ENCODE measurements at regions not wholly inside any gene's neighbourhood (a gene's known extent, or its start where the extent isn't known, plus 50 kb on each side); places are given as distances from the start of the nearest gene placed in this dataset.

- ChIA-PET POLR2A (no interaction called here), CTCF (interaction anchor here (1.0 to 1.3 kb wide), 2 partner anchors 8 to 24 kb away, joined by 3 to 5 read pairs; no protein-coding TSS in a partner anchor)
- no peak for TF ChIP-seq CTCF (IDR thresholded peaks at IDR 0.05; ENCODE audit: control extremely low read depth, extremely low read depth, low read depth, missing control alignments)
- no peak for DNase-seq (ENCODE audit: extremely low spot score)
Observed at GRCh38 chr18:31227497-31228229, 65.0 kb upstream of the DSC1 start.

GRCh38 chr18:31229829-31230228 is 67.2 kb upstream of the DSC1 start:
- ChIA-PET POLR2A (no interaction called here), CTCF (interaction anchor here (1.2 kb wide), 1 partner anchor 10 kb away, joined by 3 read pairs; no protein-coding TSS in a partner anchor)
- TF ChIP-seq CTCF (IDR thresholded peaks at IDR 0.05; ENCODE audit: control extremely low read depth, extremely low read depth, low read depth, missing control alignments): no peak
- no peak for DNase-seq (ENCODE audit: extremely low spot score)

GRCh38 chr18:31230495-31230894 is 67.8 kb upstream of the DSC1 start:
- DNase-seq (ENCODE audit: extremely low spot score): peak; percentile 29
- POLR2A ChIA-PET: no interaction called here
- CTCF ChIA-PET: no interaction called here
- TF ChIP-seq CTCF (IDR thresholded peaks at IDR 0.05; ENCODE audit: control extremely low read depth, extremely low read depth, low read depth, missing control alignments): no peak

- DNase-seq (ENCODE audit: extremely low spot score): no peak
- POLR2A ChIA-PET: no interaction called here
- CTCF ChIA-PET: interaction anchor here (1.7 kb wide), 1 partner anchor 15 kb away, joined by 3 read pairs; no protein-coding TSS in a partner anchor
- no peak for TF ChIP-seq CTCF (IDR thresholded peaks at IDR 0.05; ENCODE audit: control extremely low read depth, extremely low read depth, low read depth, missing control alignments)
Observed at GRCh38 chr18:31232013-31232412, 69.4 kb upstream of the DSC1 start.

- POLR2A ChIA-PET: interaction anchor here (0.6 kb wide), 1 partner anchor 209 kb away, joined by 3 read pairs; no protein-coding TSS in a partner anchor
- TF ChIP-seq CTCF (IDR thresholded peaks at IDR 0.05; ENCODE audit: control extremely low read depth, extremely low read depth, low read depth, missing control alignments): no peak
- CTCF ChIA-PET: interaction anchor here (0.7 to 1.7 kb wide), 2 partner anchors 9 to 16 kb away, joined by 3 read pairs; no protein-coding TSS in a partner anchor
- DNase-seq (ENCODE audit: extremely low spot score): no peak
Observed at GRCh38 chr18:31232775-31233424, 70.2 kb upstream of the DSC1 start.

GRCh38 chr18:31233621-31234275 is 71.1 kb upstream of the DSC1 start:
- ChIA-PET POLR2A (no interaction called here), CTCF (interaction anchor here (1.0 to 1.2 kb wide), 2 partner anchors 10 to 35 kb away, joined by 3 to 8 read pairs; no protein-coding TSS in a partner anchor)
- DNase-seq (ENCODE audit: extremely low spot score): no peak
- TF ChIP-seq CTCF (IDR thresholded peaks at IDR 0.05; ENCODE audit: control extremely low read depth, extremely low read depth, low read depth, missing control alignments): no peak

Measured in GM10248 (cell line).